ENCODE measurements at regions not wholly inside any gene's neighbourhood (a gene's known extent, or its start where the extent isn't known, plus 50 kb on each side); places are given as distances from the start of the nearest gene placed in this dataset.

- TF ChIP-seq, protein P1, sequence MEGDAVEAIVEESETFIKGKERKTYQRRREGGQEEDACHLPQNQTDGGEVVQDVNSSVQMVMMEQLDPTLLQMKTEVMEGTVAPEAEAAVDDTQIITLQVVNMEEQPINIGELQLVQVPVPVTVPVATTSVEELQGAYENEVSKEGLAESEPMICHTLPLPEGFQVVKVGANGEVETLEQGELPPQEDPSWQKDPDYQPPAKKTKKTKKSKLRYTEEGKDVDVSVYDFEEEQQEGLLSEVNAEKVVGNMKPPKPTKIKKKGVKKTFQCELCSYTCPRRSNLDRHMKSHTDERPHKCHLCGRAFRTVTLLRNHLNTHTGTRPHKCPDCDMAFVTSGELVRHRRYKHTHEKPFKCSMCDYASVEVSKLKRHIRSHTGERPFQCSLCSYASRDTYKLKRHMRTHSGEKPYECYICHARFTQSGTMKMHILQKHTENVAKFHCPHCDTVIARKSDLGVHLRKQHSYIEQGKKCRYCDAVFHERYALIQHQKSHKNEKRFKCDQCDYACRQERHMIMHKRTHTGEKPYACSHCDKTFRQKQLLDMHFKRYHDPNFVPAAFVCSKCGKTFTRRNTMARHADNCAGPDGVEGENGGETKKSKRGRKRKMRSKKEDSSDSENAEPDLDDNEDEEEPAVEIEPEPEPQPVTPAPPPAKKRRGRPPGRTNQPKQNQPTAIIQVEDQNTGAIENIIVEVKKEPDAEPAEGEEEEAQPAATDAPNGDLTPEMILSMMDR (IDR thresholded peaks at IDR 0.05; ENCODE audit: borderline replicate concordance, insufficient read depth, low read depth, low read length): no peak
Observed at GRCh38 chr2:234309431-234309830, 187.4 kb downstream of the ARL4C start.

GRCh38 chr2:234308813-234309195 is 188.1 kb downstream of the ARL4C start:
- no peak overlapping the region for H3K4me3 ChIP-seq (ENCODE audit: low read depth, low read length)

More at GRCh38 chr2:234309431-234309830, 187.4 kb downstream of the ARL4C start:
- H3K4me3 ChIP-seq (ENCODE audit: low read depth, low read length): no peak overlapping the region

GRCh38 chr2:234308073-234308812 is 188.6 kb downstream of the ARL4C start:
- TF ChIP-seq, protein P1 (IDR thresholded peaks at IDR 0.05; ENCODE audit: borderline replicate concordance, insufficient read depth, low read depth, low read length): no peak
- H3K4me3 ChIP-seq (ENCODE audit: low read depth, low read length): no peak overlapping the region

More at GRCh38 chr2:234308813-234309195, 188.1 kb downstream of the ARL4C start:
- TF ChIP-seq, protein P1 (IDR thresholded peaks at IDR 0.05; ENCODE audit: borderline replicate concordance, insufficient read depth, low read depth, low read length): no peak

DNA sequence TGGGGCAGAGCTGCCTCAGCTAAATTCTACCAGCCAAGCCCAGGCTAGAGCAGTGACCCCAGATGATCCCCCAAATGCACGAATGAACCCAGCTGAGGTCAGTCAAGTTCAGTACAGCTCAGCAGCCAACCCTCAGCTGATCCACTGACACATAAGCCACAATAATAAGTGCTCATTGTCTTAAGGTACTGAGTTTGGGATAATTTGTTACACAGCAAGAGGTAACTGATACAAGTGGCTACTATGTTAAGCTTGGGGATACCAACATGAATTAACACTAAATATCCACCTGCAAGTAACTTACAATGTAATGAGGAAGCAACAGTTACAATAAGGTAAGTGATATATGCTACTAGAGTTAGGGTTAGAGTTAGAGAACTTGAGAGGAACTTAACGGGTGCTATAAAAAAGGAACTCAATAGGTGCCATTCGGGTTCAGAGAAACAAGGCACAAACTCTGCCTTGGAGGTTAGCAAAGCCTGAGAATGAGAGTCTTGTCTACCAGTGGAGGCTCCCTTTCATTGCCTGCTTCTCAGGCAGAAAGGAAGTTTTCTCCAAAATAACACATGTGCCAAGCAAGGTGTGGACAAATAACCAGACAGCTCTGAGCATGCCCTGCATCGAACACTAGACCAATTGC is 189.4 kb downstream of the ARL4C start:
- TF ChIP-seq, protein P1 (IDR thresholded peaks at IDR 0.05; ENCODE audit: borderline replicate concordance, insufficient read depth, low read depth, low read length): no peak
- no peak overlapping the region for H3K4me3 ChIP-seq (ENCODE audit: low read depth, low read length)

DNA sequence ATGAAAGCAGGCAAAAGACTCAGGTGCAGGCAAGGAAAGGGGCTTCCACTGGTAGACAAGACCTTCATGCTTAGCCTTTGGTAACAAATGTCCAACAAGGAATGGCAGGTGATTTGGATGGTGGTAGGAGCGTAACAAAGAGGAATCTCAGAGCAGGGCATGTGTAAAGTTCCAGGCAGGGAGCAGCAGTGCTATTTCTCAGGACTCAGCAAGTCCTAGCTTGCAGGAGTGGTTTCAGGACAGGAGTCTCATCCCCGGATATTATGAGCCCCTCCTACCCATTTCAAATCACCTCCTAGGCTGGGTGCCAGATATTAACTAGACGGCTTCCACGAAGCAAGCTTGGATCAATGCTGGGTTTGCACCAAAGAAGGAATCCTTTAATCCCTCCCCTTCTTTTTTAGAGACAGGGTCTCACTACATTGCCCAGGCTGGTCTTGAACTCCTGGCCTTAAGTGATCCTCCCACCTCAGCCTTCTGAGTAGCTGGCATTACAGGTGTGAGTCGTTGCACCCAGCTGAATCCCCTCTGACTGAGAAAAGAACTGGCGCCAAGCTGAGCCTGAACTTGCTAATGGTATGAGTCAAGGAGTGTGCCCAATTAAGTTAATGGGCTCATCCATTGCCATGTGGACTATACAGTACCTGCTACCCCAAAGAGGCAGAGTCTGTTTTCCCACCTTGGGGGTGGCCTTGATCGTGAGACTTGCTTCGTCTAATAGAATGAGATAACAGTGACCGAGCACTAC is 190.3 kb downstream of the ARL4C start:
- TF ChIP-seq, protein P1 (IDR thresholded peaks at IDR 0.05; ENCODE audit: borderline replicate concordance, insufficient read depth, low read depth, low read length): no peak
- no peak overlapping the region for H3K4me3 ChIP-seq (ENCODE audit: low read depth, low read length)

DNA sequence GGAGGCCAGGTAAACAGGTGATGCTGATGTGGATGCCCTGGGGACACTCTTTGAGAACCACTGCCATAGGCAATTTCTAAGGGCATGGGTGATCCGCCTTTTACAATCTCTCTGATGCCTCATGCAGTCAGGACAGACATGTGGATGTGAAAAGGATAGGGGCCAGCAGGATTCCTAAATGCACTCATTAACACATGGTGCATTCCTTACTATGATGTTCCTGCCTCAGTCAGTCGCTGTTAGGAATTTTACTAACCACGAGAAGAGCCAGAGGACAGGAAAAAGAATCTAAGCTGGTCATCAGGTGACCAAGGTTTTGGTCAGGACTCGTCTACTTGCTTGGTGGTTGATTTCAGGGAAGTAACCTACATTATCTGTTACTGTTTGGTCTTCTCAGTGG is 191.0 kb downstream of the ARL4C start:
- H3K4me3 ChIP-seq (ENCODE audit: low read depth, low read length): no peak overlapping the region

More for the DNA sequence above, 191.0 kb downstream of the ARL4C start:
- TF ChIP-seq, protein P1 (IDR thresholded peaks at IDR 0.05; ENCODE audit: borderline replicate concordance, insufficient read depth, low read depth, low read length): no peak

All from GM12875 (cell line).